ENCODE measurements at regions not wholly inside any gene's neighbourhood (a gene's known extent, or its start where the extent isn't known, plus 50 kb on each side); places are given as distances from the start of the nearest gene placed in this dataset.

DNA sequence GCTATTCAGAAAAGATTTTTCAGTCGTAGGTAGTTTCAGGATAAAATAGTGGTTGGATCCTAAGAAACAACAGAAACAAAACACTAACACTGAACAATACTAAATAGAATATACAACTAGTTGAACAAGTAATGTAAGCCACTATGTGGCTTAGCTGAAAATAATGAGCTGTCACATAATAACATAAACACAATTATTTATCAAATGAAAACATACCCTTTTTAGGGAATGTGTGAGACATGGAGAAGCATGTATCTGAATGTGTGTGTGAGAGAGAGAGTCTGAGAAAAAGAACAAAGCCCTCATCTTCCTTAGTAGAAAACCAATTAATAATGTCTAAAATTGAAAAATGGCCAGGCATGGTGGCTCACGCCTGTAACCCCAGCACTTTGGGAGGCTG is 122.6 kb upstream of the LOC128125822 start:
- TF ChIP-seq SUZ12 (IDR thresholded peaks at IDR 0.05) = no peak
- TF ChIP-seq FOXA1 (IDR thresholded peaks at IDR 0.05) = no peak
- TF ChIP-seq ELF4 (IDR thresholded peaks at IDR 0.05) = no peak
- TF ChIP-seq ARNT (IDR thresholded peaks at IDR 0.05) = no peak
- TF ChIP-seq SP1 (IDR thresholded peaks at IDR 0.05) = no peak
- TF ChIP-seq, protein P1, sequence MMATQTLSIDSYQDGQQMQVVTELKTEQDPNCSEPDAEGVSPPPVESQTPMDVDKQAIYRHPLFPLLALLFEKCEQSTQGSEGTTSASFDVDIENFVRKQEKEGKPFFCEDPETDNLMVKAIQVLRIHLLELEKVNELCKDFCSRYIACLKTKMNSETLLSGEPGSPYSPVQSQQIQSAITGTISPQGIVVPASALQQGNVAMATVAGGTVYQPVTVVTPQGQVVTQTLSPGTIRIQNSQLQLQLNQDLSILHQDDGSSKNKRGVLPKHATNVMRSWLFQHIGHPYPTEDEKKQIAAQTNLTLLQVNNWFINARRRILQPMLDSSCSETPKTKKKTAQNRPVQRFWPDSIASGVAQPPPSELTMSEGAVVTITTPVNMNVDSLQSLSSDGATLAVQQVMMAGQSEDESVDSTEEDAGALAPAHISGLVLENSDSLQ (IDR thresholded peaks at IDR 0.05) = no peak
- no peak for TF ChIP-seq BHLHE40 (IDR thresholded peaks at IDR 0.05; ENCODE audit: borderline replicate concordance)

Measured in HEK293T (cell line).